Iris pigment epithelial cell (primary cell): ENCODE measurements at regions not wholly inside any gene's neighbourhood (a gene's known extent, or its start where the extent isn't known, plus 50 kb on each side); places are given as distances from the start of the nearest gene placed in this dataset.
"Not testable (repeated sequence)": the region's sequence is repeated elsewhere in the genome, so short reads cannot be mapped to it uniquely, and the experiment has no call there.

Experiments used
- DNase-seq: peaks from one replicate; pipeline ENCODE4 v3.0.0-alpha.2; 2011; ENCODE audit warnings: low read depth

- DNase-seq: no peak
Observed at GRCh38 chr6:22349051-22349450, 52.2 kb upstream of the PRL start.

GRCh38 chr6:22349528-22349927 lies 52.7 kb upstream of the PRL start:
- DNase-seq: no peak

- peak; percentile 41 for DNase-seq
Observed at GRCh38 chr6:22350109-22350508, 53.3 kb upstream of the PRL start.

- DNase-seq: no peak
Observed at GRCh38 chr6:22353101-22353500, 56.3 kb upstream of the PRL start.

- DNase-seq: no peak
Observed at GRCh38 chr6:22356362-22356940, 59.6 kb upstream of the PRL start.

GRCh38 chr6:22357724-22358189 lies 60.9 kb upstream of the PRL start:
- no peak for DNase-seq

GRCh38 chr6:22361576-22361975 lies 64.7 kb upstream of the PRL start:
- no peak for DNase-seq

- DNase-seq: no peak
Observed at GRCh38 chr6:22362361-22362760, 65.5 kb upstream of the PRL start.

GRCh38 chr6:22363166-22363713 lies 66.4 kb upstream of the PRL start:
- no peak for DNase-seq

GRCh38 chr6:22363714-22364239 lies 66.9 kb upstream of the PRL start:
- DNase-seq: no peak

GRCh38 chr6:22364306-22364705 lies 67.5 kb upstream of the PRL start:
- DNase-seq: no peak

GRCh38 chr6:22366214-22366613 lies 69.4 kb upstream of the PRL start:
- peak; percentile 79 for DNase-seq

GRCh38 chr6:22367346-22367745 lies 70.5 kb upstream of the PRL start:
- DNase-seq: peak; percentile 37

- no peak for DNase-seq
Observed at GRCh38 chr6:22368794-22369193, 72.0 kb upstream of the PRL start.

GRCh38 chr6:22372922-22373321 lies 76.1 kb upstream of the PRL start:
- no peak for DNase-seq

GRCh38 chr6:22374950-22375349 lies 78.1 kb upstream of the PRL start:
- DNase-seq: not testable (repeated sequence)

- not testable (repeated sequence) for DNase-seq
Observed at GRCh38 chr6:22376293-22376692, 79.5 kb upstream of the PRL start.

- not testable (repeated sequence) for DNase-seq
Observed at GRCh38 chr6:22378536-22378935, 81.7 kb upstream of the PRL start.

GRCh38 chr6:22380236-22380635 lies 83.4 kb upstream of the PRL start:
- no peak for DNase-seq

- no peak for DNase-seq
Observed at GRCh38 chr6:22381845-22382544, 85.2 kb upstream of the PRL start.

GRCh38 chr6:22383016-22383415 lies 86.2 kb upstream of the PRL start:
- DNase-seq: peak; percentile 44

- peak; percentile 15 for DNase-seq
Observed at GRCh38 chr6:22392711-22393110, 95.9 kb upstream of the PRL start.

- no peak for DNase-seq
Observed at GRCh38 chr6:22394691-22395090, 97.9 kb upstream of the PRL start.
